GM11168 (cell line): ENCODE measurements at regions not wholly inside any gene's neighbourhood (a gene's known extent, or its start where the extent isn't known, plus 50 kb on each side); places are given as distances from the start of the nearest gene placed in this dataset.

Experiments
- in situ Hi-C: fragments of 300-500 bp; cut with MboI; formaldehyde crosslinking; loops from one replicate; pipeline ENCODE4 v1.12.0; 2022; ENCODE audit warnings: low sequenced_read_pairs; ENCODE audit not compliant: unreplicated experiment

DNA sequence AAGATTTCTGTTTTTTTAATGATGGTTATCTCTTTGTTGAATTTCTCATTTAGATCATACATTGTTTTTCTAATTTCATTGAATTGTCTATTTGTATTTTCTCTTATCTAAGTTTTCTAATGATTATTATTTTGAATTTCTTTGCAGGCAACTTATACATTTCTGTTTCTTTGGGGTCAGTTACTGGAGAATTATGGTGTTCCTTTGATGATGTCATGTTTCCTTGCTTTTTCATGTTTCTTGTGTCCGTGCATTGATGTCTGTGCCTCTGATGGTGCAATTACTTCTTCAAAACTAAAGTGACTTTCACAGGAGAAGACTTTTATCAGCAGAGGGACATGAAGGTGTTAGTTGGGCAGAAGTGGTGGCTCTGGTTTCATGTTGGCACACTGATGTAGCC, 270.7 kb upstream of the MOCS1 start:
- in situ Hi-C loops: no loop called here

DNA sequence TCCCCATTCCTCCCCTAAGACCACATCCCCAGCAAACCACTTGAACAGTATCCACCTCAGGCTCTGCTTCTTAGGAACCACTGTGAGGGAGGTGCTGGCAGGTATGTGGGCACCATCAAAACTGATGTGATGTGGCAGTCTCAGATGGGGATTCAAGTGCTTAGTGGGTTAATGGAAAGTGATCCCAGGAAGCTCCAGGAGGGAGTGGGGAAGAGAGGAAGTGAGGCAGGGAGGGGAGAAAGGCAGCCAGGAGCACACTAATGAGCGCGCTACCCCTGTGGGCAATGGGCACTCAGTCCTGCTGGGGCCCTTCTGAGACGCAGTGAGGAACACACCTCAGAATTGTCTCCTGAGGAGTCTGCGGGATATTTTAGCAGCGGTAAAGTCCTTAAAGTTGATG, 263.1 kb upstream of the MOCS1 start:
- in situ Hi-C loops: no loop called here

- in situ Hi-C loops: no loop called here
Observed at GRCh38 chr6:40196135-40196518, 261.9 kb upstream of the MOCS1 start.

- in situ Hi-C loops: no loop called here
Observed at GRCh38 chr6:40195428-40196134, 261.3 kb upstream of the MOCS1 start.

- in situ Hi-C loops: no loop called here
Observed at GRCh38 chr6:40194447-40195170, 260.3 kb upstream of the MOCS1 start.

GRCh38 chr6:40192516-40192915, 258.3 kb upstream of the MOCS1 start:
- in situ Hi-C loops: no loop called here

GRCh38 chr6:40188931-40189330, 254.7 kb upstream of the MOCS1 start:
- in situ Hi-C loops: no loop called here

- in situ Hi-C loops: no loop called here
Observed at GRCh38 chr6:40187535-40188144, 253.4 kb upstream of the MOCS1 start.

GRCh38 chr6:40185486-40185885, 251.2 kb upstream of the MOCS1 start:
- in situ Hi-C loops: no loop called here

GRCh38 chr6:40183902-40184301, 249.6 kb upstream of the MOCS1 start:
- in situ Hi-C loops: no loop called here

DNA sequence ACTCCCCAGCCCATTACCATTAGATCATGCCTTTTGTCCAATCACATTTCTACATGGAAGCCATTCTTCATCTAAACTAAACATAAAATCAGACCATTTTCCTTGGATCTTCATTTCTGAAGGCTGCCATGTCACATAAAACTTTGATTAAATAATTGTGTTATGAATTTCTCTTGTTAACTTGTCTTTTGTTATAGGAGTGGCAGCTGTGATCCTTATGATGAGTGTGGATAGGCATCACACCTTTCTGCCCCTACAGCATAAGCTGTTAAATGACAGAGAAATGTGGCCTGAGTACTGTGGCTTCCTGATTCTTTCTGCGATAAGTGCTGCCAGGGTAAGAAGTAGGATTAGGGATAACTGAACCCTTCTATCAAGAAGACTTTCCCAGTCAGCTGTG, 247.1 kb upstream of the MOCS1 start:
- in situ Hi-C loops: no loop called here

- in situ Hi-C loops: no loop called here
Observed at GRCh38 chr6:40180271-40180670, 246.0 kb upstream of the MOCS1 start.

DNA sequence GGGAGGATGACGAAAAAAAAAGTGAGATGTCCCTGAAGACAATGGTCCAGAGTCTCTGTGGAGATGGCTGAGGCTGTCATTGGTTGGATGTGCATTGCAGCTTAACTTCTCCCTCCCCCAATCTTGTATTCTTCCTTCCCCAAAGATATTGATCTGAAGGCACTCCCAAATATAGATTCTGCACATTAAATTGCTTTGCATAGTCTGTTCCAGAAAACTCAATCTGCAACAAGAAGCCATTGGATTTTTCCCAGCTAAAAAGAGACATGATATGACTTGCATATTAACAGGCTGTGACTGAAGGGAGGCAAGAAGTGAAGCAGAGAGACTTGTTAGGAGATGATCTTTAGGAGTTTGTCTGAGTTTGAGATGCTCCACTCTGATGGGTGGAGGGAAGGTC, 245.2 kb upstream of the MOCS1 start:
- in situ Hi-C loops: no loop called here

- in situ Hi-C loops: no loop called here
Observed at GRCh38 chr6:40177598-40177997, 243.3 kb upstream of the MOCS1 start.

- in situ Hi-C loops: no loop called here
Observed at GRCh38 chr6:40176152-40176551, 241.9 kb upstream of the MOCS1 start.

- in situ Hi-C loops: no loop called here
Observed at GRCh38 chr6:40172272-40172671, 238.0 kb upstream of the MOCS1 start.

DNA sequence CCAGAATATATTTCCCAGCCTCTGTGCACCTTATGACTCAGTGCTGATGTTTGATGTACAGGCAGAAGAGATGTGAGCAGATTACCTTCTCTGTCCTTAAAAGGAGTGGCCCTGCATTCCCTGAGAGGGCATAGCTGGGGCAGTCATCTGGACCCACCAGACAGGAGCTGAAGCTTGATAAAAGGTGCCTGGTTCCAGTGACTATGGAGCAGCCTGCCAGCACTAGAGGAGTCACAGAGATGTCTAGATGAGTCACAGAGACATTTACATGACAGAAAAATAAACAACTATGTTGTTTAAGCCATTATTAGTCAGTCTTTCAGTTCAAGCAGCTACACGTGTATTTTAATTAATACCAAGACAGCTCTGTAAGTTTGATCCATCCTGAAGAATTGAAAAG, 237.1 kb upstream of the MOCS1 start:
- in situ Hi-C loops: no loop called here

DNA sequence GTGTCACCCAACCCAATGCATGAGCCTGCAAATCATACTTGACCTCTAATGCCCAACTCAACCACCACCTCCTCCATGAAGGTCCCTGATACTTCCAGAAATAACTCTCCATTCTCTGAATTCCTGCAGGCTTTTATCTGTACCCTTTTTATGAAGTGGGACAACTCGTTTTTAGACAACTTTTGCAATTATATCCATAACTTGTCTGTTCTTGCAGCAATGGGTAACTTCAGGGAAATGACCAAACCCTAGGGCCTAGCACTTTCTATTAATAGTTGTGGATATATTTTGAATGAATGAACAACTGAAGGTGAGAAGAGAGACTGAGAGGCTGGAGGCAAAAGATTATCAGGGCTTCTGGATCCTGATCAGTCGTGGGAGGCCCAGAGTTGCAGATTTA, 236.6 kb upstream of the MOCS1 start:
- in situ Hi-C loops: no loop called here

- in situ Hi-C loops: no loop called here
Observed at GRCh38 chr6:40169878-40170277, 235.6 kb upstream of the MOCS1 start.

GRCh38 chr6:40166963-40167362, 232.7 kb upstream of the MOCS1 start:
- in situ Hi-C loops: no loop called here

DNA sequence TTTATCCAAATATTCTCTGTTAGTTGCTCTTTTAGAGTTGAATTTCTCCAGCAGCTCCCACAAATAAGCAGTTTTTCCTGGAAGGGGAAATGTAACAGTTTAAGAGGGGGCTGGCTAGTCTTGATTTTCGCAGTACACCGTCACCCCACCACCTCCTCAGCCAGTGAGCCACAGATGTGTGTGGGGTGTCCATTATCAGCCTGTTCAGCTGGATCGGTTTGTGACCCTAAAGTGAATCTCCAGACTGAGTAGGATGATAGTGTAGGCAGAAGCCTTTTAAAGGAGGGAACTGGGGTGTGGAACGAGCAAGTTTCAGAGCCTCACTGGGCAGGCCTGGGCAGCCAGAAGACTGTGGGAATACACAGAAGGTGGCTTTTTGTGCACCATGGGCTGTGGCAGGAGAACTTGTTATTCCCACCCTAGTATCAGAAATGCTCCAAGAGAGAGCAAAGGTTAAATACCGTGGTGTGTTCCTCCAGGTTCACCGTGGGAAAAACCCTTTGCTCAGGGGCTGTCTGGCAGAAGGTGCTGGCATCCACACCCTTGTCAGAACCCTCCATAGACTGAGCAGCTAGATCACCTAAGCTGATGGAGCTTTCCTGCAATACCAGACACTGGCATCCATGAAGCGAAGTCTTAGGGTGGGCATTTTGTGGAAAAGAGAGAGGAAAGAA, 230.9 kb upstream of the MOCS1 start:
- in situ Hi-C loops: no loop called here
